Mesothelial cell of epicardium (in vitro differentiated cells): ENCODE measurements at regions not wholly inside any gene's neighbourhood (a gene's known extent, or its start where the extent isn't known, plus 50 kb on each side); places are given as distances from the start of the nearest gene placed in this dataset.

ENCODE experiments used
- DNase-seq, 2 experiments: peaks; one replicate each; pipeline ENCODE4 v3.0.0; 2021; ENCODE audit warnings: low spot score in 2 of 2; ENCODE audit not compliant: unreplicated experiment in 2 of 2
- H3K27ac Mint-ChIP-seq: 2 replicates; pipeline ENCODE4 v1.8.0; 2021; ENCODE audit warnings: mixed read lengths
- H3K27me3 Mint-ChIP-seq: 2 replicates; pipeline ENCODE4 v1.8.0; 2021; ENCODE audit warnings: low read depth, mixed read lengths
- H3K36me3 Mint-ChIP-seq: 2 replicates; pipeline ENCODE4 v1.8.0; 2021; ENCODE audit warnings: mixed read lengths
- H3K4me1 Mint-ChIP-seq: 2 replicates; pipeline ENCODE4 v1.8.0; 2021; ENCODE audit warnings: mixed read lengths
- H3K4me3 Mint-ChIP-seq: 2 replicates; pipeline ENCODE4 v1.8.0; 2021; ENCODE audit warnings: mild to moderate bottlenecking, moderate library complexity, mixed read lengths
- H3K9me3 Mint-ChIP-seq: 2 replicates; pipeline ENCODE4 v1.8.0; 2021; ENCODE audit warnings: mixed read lengths
- CTCF ChIP-seq: fragments of 200-600 bp; sonication (generic); IDR thresholded peaks from one replicate; pipeline ENCODE4 v1.5.0; 2021; ENCODE audit warnings: antibody characterized with exemption; ENCODE audit not compliant: unreplicated experiment

DNA sequence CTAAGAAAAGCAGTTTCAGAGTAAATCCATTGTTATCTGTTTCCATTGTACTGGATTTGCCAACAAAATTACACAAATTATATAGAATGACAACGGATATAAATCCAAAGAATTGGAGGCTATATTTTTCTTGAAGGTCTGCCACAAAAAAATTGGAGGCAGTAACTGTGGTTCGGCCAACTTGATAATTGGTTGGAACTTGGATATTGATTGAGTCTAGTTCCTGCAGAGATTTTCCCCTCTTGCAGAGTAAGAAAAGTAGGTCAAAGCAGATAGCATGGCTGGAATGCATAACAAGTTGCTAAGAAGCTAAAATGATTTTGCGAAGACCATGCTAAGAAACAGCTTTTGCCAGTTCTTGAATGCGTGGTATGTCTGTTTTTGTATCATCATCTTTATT lies 269.6 kb upstream of the CFAP20DC start:
- TF ChIP-seq CTCF = no peak
- no peaks in the 10 kb centered on the region for H3K27me3 Mint-ChIP-seq
- no peaks in the 10 kb centered on the region for H3K9me3 Mint-ChIP-seq
- H3K4me3 Mint-ChIP-seq = no peak overlapping the region
- H3K4me1 Mint-ChIP-seq = peaks cover 10% of the 10 kb centered on the region
- DNase-seq = no peak
- no peaks in the 10 kb centered on the region for H3K36me3 Mint-ChIP-seq
- no peak overlapping the region for H3K27ac Mint-ChIP-seq

DNA sequence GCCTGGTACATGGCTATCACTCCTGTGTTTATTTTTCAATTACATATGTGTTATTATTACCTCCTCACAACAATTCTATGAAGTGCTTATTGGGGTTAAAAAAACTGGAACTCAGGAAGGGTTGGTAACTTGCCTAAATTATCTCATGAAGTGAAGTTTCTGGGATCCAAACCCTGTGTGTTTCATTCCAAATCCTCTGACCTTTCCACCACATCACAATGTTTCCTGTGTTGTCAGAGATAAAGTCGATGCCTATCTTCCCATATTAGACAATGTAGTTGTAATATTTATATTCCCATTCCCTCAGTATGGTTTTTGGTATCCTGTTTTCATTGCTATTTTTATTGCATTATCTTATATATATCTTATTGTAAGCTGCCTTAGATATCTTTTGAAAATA lies 269.1 kb upstream of the CFAP20DC start:
- no peak overlapping the region for H3K27ac Mint-ChIP-seq
- H3K4me1 Mint-ChIP-seq = peaks cover 10% of the 10 kb centered on the region
- H3K9me3 Mint-ChIP-seq = no peaks in the 10 kb centered on the region

DNA sequence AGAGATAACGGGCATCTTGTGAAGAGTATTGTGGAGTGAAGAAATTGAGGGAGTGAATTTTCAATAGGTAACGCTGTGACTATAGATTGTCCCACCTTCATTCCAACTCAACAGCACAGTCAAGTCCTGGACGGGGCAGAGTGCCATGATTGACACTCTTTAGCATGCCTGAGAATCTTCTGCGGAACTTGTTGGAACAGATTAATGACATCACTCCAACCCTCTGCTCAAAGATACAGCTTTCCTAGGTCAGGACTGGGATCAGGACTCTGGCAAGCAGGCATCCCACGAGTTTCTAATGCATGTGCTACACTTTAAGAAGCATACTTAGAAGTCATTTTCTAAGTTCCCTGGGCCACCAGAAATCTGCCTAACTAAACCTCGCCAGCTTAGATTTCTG lies 267.6 kb upstream of the CFAP20DC start:
- H3K36me3 Mint-ChIP-seq = no peaks in the 10 kb centered on the region
- no peak for TF ChIP-seq CTCF
- H3K4me3 Mint-ChIP-seq = no peak overlapping the region
- H3K9me3 Mint-ChIP-seq = no peaks in the 10 kb centered on the region
- no peak overlapping the region for H3K27ac Mint-ChIP-seq
- H3K4me1 Mint-ChIP-seq = peaks cover 10% of the 10 kb centered on the region
- DNase-seq = no peak
- peaks cover 7% of the 10 kb centered on the region for H3K27me3 Mint-ChIP-seq

More for the DNA sequence above, 269.1 kb upstream of the CFAP20DC start:
- no peaks in the 10 kb centered on the region for H3K36me3 Mint-ChIP-seq
- no peak for TF ChIP-seq CTCF
- H3K4me3 Mint-ChIP-seq = no peak overlapping the region
- H3K27me3 Mint-ChIP-seq = no peaks in the 10 kb centered on the region
- no peak for DNase-seq

DNA sequence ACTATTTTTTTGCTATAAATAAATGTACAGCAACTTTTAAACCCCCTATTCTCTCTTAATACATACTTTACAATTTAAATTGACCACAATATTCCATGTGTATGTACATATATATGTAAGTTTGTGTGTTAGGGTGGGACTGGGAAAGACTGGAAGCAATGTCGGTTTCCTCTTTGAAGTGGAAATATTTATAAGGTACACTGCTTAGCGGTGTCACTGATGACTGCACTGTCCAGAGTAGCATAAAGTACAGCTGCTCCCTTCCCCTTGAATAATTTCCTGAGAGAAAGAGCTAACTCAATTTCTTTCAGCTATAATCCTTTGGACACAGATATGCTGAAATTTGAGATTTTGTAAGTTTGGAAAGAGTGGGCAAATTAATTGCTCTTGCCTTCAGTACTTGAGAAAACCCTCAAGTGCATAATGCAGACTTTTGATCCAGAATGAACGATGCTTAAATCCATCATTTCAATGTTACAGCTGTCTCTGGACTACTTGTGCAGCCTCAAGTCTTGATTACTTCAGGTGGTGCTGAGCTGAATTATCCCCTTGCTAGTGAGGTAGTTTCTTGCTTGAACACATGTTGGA lies 267.0 kb upstream of the CFAP20DC start:
- Mint-ChIP-seq H3K4me1 (peaks cover 10% of the 10 kb centered on the region), H3K27ac (no peak overlapping the region), H3K27me3 (peaks cover 11% of the 10 kb centered on the region), H3K9me3 (no peaks in the 10 kb centered on the region), H3K4me3 (no peak overlapping the region), H3K36me3 (no peaks in the 10 kb centered on the region)
- no peak for TF ChIP-seq CTCF
- no peak for DNase-seq

DNA sequence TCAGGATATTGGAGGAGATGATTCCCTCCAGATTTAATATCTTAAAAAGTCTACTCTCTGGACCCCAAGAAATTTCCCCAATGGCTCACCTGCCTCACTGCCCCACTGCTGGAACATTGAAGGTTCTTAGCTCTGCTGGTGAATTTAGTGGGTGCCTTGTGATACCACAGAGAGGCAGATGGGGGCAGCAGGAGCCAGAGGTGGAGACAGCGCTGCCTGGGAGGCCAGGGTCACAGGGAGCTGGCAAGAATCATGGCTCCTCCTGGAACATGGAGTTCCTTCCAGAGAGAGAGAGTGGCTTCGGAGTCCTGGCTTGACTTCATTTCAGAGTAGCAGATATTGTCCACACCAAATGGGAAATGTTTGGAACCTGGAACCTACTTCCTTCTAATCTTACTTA lies 263.5 kb upstream of the CFAP20DC start:
- peaks cover 29% of the 10 kb centered on the region for H3K27me3 Mint-ChIP-seq
- H3K4me3 Mint-ChIP-seq = no peak overlapping the region
- TF ChIP-seq CTCF = no peak
- no peak for DNase-seq
- H3K36me3 Mint-ChIP-seq = no peaks in the 10 kb centered on the region
- no peaks in the 10 kb centered on the region for H3K9me3 Mint-ChIP-seq
- H3K4me1 Mint-ChIP-seq = peaks cover 3% of the 10 kb centered on the region
- no peak overlapping the region for H3K27ac Mint-ChIP-seq

DNA sequence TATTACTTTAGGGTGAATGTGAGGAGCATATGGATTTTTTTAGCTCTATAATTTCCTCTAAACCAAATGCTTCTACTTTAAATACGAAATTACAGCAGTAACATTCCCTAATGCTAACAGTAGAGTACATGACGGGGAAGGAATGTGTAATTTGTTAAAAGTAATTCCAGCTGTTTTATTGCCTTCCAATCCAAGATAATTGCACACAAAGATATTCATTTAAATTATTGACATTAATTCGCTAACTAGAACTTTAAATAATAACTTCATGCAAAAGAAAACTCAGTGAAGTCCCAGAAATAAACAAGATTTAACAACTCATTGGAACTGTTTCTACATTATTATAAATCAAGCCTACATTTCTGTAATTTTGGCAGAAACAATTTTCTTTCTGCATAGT lies 261.4 kb upstream of the CFAP20DC start:
- Mint-ChIP-seq H3K36me3 (no peaks in the 10 kb centered on the region), H3K4me3 (no peak overlapping the region), H3K9me3 (no peaks in the 10 kb centered on the region), H3K27ac (no peak overlapping the region), H3K4me1 (peaks cover 7% of the 10 kb centered on the region), H3K27me3 (peaks cover 41% of the 10 kb centered on the region)
- TF ChIP-seq CTCF = no peak
- DNase-seq = no peak
